ENCODE measurements at regions not wholly inside any gene's neighbourhood (a gene's known extent, or its start where the extent isn't known, plus 50 kb on each side); places are given as distances from the start of the nearest gene placed in this dataset.

DNA sequence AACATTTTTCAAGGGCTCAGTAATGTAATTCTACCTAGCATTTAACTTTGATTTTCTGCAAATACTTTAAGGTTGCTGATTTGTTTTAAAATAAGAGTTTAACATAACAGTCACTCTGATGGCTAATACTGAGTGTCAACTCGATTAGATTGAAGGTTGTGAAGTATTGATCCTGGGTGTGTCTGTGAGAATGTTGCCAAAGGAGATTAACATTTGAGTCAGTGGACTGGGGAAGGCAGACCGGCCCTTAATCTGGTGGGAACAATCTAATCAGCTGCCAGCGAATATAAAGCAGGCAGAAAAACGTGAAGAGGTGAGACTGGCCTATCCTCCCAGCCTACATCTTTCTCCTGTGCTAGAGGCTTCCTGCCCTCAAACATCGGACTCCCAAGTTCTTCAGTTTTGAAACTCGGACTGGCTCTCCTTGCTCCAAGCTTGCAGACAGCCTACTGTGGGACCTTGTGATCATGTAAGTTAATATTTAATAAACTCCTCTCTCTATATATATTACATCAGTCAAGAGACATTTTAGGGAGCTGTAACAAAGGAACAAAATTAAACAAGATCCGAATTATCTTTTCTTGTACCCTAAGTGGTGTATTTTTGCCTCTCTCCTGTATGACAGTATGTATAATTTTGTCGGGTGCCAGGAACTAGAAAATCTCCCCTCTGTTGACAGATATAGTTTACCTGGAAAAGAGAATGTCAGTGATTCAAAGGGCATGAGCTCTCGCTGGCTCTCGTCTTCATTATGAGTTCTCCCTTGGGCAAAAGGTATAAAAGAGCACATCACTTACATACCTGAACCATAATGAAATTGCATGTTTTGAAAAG, 576.1 kb downstream of the LRRC70 start:
- Histone ChIP-seq H3K4me3 (ENCODE audit: low read depth, low read length) (no peak overlapping the region), H3K27ac (no peak overlapping the region)

DNA sequence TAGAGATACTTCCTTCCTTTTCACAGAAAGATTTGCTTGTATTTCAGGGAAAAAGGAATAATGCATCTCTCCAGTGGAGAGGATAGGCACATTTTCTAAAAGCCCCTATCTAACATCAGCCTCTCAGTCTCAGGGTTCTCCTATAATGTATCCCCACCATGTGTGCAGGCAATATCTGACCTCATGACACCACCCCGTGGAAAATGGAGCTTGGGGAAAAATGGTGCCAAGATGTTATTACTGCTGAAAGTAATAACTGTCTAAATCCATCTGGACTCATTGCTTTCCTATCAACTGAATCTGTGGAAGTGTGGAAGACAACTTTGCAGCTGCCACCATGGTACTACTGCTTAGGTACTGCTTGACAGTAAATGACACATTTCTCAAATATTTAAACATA, 574.3 kb downstream of the LRRC70 start:
- Histone ChIP-seq H3K9me3 (ENCODE audit: control insufficient read depth, low read length) (no peaks in the 10 kb centered on the region), H3K27me3 (ENCODE audit: control insufficient read depth, insufficient read depth, low read length) (no peaks in the 10 kb centered on the region), H3K79me2 (no peaks in the 10 kb centered on the region), H3K4me1 (no peaks in the 10 kb centered on the region), H3K4me3 (ENCODE audit: low read depth, low read length) (no peak overlapping the region), H3K27ac (no peak overlapping the region), H2AFZ (no peak overlapping the region), H3K4me2 (ENCODE audit: low read length) (no peak overlapping the region), H3K9ac (no peak overlapping the region), H3K36me3 (ENCODE audit: control insufficient read depth, insufficient read depth, low read length) (no peaks in the 10 kb centered on the region)
- TF ChIP-seq, protein P1, sequence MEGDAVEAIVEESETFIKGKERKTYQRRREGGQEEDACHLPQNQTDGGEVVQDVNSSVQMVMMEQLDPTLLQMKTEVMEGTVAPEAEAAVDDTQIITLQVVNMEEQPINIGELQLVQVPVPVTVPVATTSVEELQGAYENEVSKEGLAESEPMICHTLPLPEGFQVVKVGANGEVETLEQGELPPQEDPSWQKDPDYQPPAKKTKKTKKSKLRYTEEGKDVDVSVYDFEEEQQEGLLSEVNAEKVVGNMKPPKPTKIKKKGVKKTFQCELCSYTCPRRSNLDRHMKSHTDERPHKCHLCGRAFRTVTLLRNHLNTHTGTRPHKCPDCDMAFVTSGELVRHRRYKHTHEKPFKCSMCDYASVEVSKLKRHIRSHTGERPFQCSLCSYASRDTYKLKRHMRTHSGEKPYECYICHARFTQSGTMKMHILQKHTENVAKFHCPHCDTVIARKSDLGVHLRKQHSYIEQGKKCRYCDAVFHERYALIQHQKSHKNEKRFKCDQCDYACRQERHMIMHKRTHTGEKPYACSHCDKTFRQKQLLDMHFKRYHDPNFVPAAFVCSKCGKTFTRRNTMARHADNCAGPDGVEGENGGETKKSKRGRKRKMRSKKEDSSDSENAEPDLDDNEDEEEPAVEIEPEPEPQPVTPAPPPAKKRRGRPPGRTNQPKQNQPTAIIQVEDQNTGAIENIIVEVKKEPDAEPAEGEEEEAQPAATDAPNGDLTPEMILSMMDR (IDR thresholded peaks at IDR 0.05): no peak

More for the DNA sequence above, 576.1 kb downstream of the LRRC70 start:
- Histone ChIP-seq H3K4me2 (ENCODE audit: low read length) (no peak overlapping the region), H3K9ac (no peak overlapping the region), H3K4me1 (no peaks in the 10 kb centered on the region), H2AFZ (no peak overlapping the region), H3K79me2 (no peaks in the 10 kb centered on the region), H3K9me3 (ENCODE audit: control insufficient read depth, low read length) (no peaks in the 10 kb centered on the region), H3K36me3 (ENCODE audit: control insufficient read depth, insufficient read depth, low read length) (no peaks in the 10 kb centered on the region), H3K27me3 (ENCODE audit: control insufficient read depth, insufficient read depth, low read length) (no peaks in the 10 kb centered on the region)
- TF ChIP-seq, protein P1 (IDR thresholded peaks at IDR 0.05): no peak

DNA sequence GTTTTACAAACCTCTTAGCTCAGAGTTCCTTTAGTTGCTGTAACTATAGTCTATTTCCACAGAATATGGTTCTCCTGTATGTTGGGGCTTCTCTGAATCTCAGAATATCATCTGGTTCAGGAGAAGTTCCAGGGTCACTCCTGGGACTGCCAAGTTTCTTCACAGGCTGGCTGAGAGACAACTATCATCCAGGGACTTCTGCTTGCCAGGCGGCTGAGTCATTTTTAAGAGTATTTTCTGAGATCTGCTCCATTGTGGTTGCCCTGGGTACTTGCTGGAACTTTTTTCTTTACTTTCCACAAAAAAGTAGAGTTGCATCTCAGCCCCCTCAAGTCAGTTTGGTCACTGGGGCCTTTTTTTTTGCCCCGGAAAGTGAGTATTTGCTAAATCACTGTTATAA, 566.5 kb downstream of the LRRC70 start:
- H2AFZ ChIP-seq: no peak overlapping the region
- H3K27me3 ChIP-seq (ENCODE audit: control insufficient read depth, insufficient read depth, low read length): no peaks in the 10 kb centered on the region
- TF ChIP-seq, protein P1 (IDR thresholded peaks at IDR 0.05): no peak
- no peak overlapping the region for H3K4me3 ChIP-seq (ENCODE audit: low read depth, low read length)
- no peak overlapping the region for H3K9ac ChIP-seq
- H3K4me2 ChIP-seq (ENCODE audit: low read length): no peak overlapping the region
- no peaks in the 10 kb centered on the region for H3K79me2 ChIP-seq
- H3K27ac ChIP-seq: no peak overlapping the region
- H3K9me3 ChIP-seq (ENCODE audit: control insufficient read depth, low read length): no peaks in the 10 kb centered on the region
- H3K4me1 ChIP-seq: no peaks in the 10 kb centered on the region
- H3K36me3 ChIP-seq (ENCODE audit: control insufficient read depth, insufficient read depth, low read length): no peaks in the 10 kb centered on the region

DNA sequence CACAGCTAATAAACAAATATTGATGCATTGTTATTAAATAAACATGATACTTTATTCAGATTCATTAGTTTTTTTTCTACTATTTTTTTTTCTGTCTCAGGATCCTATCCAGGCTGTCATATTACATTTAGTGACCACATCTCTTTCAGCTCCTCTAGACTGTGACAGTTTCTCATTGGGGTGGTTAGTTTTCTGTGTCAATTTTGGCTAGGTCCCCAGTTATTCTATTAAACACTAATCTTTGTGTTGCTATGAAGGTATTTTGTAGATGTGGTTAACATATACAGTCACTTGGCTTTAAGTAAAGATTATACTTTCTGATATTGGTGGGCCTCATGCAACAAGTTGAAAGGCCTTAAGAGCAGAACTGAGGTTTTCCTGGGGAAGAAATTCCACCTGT, 563.0 kb downstream of the LRRC70 start:
- Histone ChIP-seq H3K4me2 (ENCODE audit: low read length) (no peak overlapping the region), H3K4me3 (ENCODE audit: low read depth, low read length) (no peak overlapping the region), H3K9me3 (ENCODE audit: control insufficient read depth, low read length) (no peaks in the 10 kb centered on the region)

More for the DNA sequence above, 563.0 kb downstream of the LRRC70 start:
- Histone ChIP-seq H3K27ac (no peak overlapping the region), H3K4me1 (no peaks in the 10 kb centered on the region), H3K36me3 (ENCODE audit: control insufficient read depth, insufficient read depth, low read length) (no peaks in the 10 kb centered on the region), H3K9ac (no peak overlapping the region), H2AFZ (no peak overlapping the region), H3K27me3 (ENCODE audit: control insufficient read depth, insufficient read depth, low read length) (no peaks in the 10 kb centered on the region), H3K79me2 (no peaks in the 10 kb centered on the region)
- TF ChIP-seq, protein P1 (IDR thresholded peaks at IDR 0.05): no peak

Measured in parathyroid adenoma (tissue), 2 donors.